Liver (tissue), 8 donors: ENCODE measurements at regions not wholly inside any gene's neighbourhood (a gene's known extent, or its start where the extent isn't known, plus 50 kb on each side); places are given as distances from the start of the nearest gene placed in this dataset.

Source experiments
- DNase-seq: peaks from one replicate; pipeline ENCODE4 v3.0.0-alpha.2; 2017; ENCODE audit warnings: low spot score
- H3K27ac ChIP-seq, 2 donors: one replicate each; pipeline ENCODE4 v1.7.0; 2013; ENCODE audit warnings: inconsistent platforms in 2 of 2, low read length in 2 of 2, control low read depth in 1 of 2, low read depth in 1 of 2, mild to moderate bottlenecking in 1 of 2
- H3K27me3 ChIP-seq, 4 donors: one replicate each; pipeline versions ENCODE4 v1.6.1 to v1.7.0; 2013; ENCODE audit warnings: low read length in 3 of 4, inconsistent platforms in 1 of 4, mild to moderate bottlenecking in 1 of 4, moderate library complexity in 1 of 4; ENCODE audit not compliant: control insufficient read depth in 4 of 4, insufficient read depth in 4 of 4
- H3K36me3 ChIP-seq, 4 donors: one replicate each; pipeline versions ENCODE4 v1.6.1 to v1.7.0; 2013; ENCODE audit warnings: low read length in 3 of 4, mild to moderate bottlenecking in 3 of 4, low read depth in 1 of 4, moderate library complexity in 1 of 4; ENCODE audit not compliant: control insufficient read depth in 4 of 4, insufficient read depth in 3 of 4
- H3K4me1 ChIP-seq, 4 donors: one replicate each; pipeline versions ENCODE4 v1.6.1 to v1.7.0; 2013; ENCODE audit warnings: low read length in 3 of 4, mild to moderate bottlenecking in 3 of 4, moderate library complexity in 1 of 4; ENCODE audit not compliant: control insufficient read depth in 4 of 4, insufficient read depth in 4 of 4
- H3K4me3 ChIP-seq, 3 donors: one replicate each; pipeline versions ENCODE4 v1.6.1 to v1.7.0; 2013; ENCODE audit warnings: low read length in 3 of 3, control low read depth in 1 of 3, low read depth in 1 of 3, mild to moderate bottlenecking in 1 of 3
- H3K9ac ChIP-seq, 2 donors: one replicate each; pipeline ENCODE4 v1.7.0; 2013; ENCODE audit warnings: low read length in 2 of 2, mild to moderate bottlenecking in 2 of 2, moderate library complexity in 2 of 2, control low read depth in 1 of 2, low read depth in 1 of 2
- H3K9me3 ChIP-seq, 4 donors: one replicate each; pipeline versions ENCODE4 v1.6.1 to v1.7.0; 2013; ENCODE audit warnings: low read length in 3 of 4; ENCODE audit not compliant: control insufficient read depth in 4 of 4
- EGR1 ChIP-seq, 2 donors: IDR thresholded peaks; 2 replicates each; pipeline ENCODE4 v1.6.1; 2016 to 2018; ENCODE audit warnings: antibody characterized with exemption in 2 of 2, low read depth in 2 of 2
- FOXA1 ChIP-seq: IDR thresholded peaks from 2 replicates; pipeline ENCODE4 v1.6.1; 2016; ENCODE audit warnings: antibody characterized with exemption
- FOXA2 ChIP-seq: IDR thresholded peaks from 2 replicates; pipeline ENCODE4 v1.6.1; 2016; ENCODE audit warnings: antibody characterized with exemption
- GABPA ChIP-seq, 2 donors: IDR thresholded peaks in 1 of 2; conservative IDR thresholded peaks in 1 of 2; 2 replicates each; pipeline ENCODE4 v1.6.1; 2016; ENCODE audit warnings: antibody characterized with exemption in 2 of 2, mild to moderate bottlenecking in 1 of 2, moderate library complexity in 1 of 2
- HNF4G ChIP-seq: IDR thresholded peaks from 2 replicates; pipeline ENCODE4 v1.6.1; 2016; ENCODE audit warnings: antibody characterized with exemption
- NR2F2 ChIP-seq: IDR thresholded peaks from 2 replicates; pipeline ENCODE4 v1.6.1; 2016; ENCODE audit warnings: antibody characterized with exemption
- RAD21 ChIP-seq, 2 donors: IDR thresholded peaks; 2 replicates each; pipeline ENCODE4 v1.6.1; 2016; ENCODE audit warnings: antibody characterized with exemption in 2 of 2, mild to moderate bottlenecking in 2 of 2
- RXRA ChIP-seq, 2 donors: IDR thresholded peaks; 2 replicates each; pipeline ENCODE4 v1.6.1; 2017 to 2018; ENCODE audit warnings: antibody characterized with exemption in 2 of 2, mild to moderate bottlenecking in 1 of 2
- SP1 ChIP-seq: IDR thresholded peaks from 2 replicates; pipeline ENCODE4 v1.6.1; 2018; ENCODE audit warnings: antibody characterized with exemption, mild to moderate bottlenecking
- TAF1 ChIP-seq: conservative IDR thresholded peaks from 2 replicates; pipeline ENCODE4 v1.6.1; 2016; ENCODE audit warnings: antibody characterized with exemption, mild to moderate bottlenecking
- YY1 ChIP-seq: IDR thresholded peaks from 2 replicates; pipeline ENCODE4 v1.6.1; 2016; ENCODE audit warnings: antibody characterized with exemption, mild to moderate bottlenecking
- WGBS: extraction: QIAGEN DNeasy Blood & Tissue Kit; methylation state at CpG from one replicate; pipeline ENCODE4 v1.1.7; 2013; 5-methylcytosine and 5-hydroxymethylcytosine counted together
- TF ChIP-seq, protein P1 (sequence below): IDR thresholded peaks from 2 replicates; pipeline ENCODE4 v1.6.1; 2016; ENCODE audit warnings: antibody characterized with exemption, mild to moderate bottlenecking
- TF ChIP-seq, protein P2 (sequence below): fragments of 150-350 bp; IDR thresholded peaks from 2 replicates; pipeline ENCODE4 v1.5.1; 2017; ENCODE audit warnings: improper control_type of control experiment, low read depth, low read length; ENCODE audit not compliant: missing input control
- TF ChIP-seq, protein P3 (sequence below): IDR thresholded peaks from 2 replicates; pipeline ENCODE4 v1.6.1; 2016; ENCODE audit warnings: antibody characterized with exemption
- TF ChIP-seq, protein P4 (sequence below): IDR thresholded peaks from 2 replicates; pipeline ENCODE4 v1.6.1; 2016; ENCODE audit warnings: antibody characterized with exemption
- TF ChIP-seq, protein P5 (sequence below): IDR thresholded peaks from 2 replicates; pipeline ENCODE4 v1.6.1; 2016; ENCODE audit warnings: antibody characterized with exemption
- donor health status: healthy.
- donor health status: healthy.
- donor health status: healthy.
- donor health status: healthy.
- donor health status: healthy.

DNA sequence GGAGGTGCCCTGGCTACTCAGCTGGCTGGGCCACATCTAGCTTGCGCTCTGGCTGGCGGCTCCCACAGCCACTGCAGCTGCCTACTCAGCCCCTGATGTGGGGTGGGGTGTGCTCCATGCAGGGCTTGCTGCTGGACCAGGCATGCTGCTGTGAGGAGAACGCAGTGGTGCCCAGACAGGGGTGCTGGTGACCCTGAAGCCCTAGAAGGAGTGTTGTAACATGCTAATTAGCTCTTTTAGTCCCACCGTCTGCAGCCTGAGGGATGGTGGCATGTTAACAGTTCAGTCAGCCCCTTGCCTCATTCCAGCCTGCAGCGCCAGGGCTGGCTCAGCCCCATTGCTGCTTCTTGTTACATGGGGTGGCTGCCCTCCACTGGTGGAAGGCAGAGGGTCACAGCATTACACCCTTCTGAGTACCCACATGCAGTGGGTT lies 642.3 kb downstream of the DMRTA1 start:
- Histone ChIP-seq H3K4me1 (no peaks in the 10 kb centered on the region), H3K4me3 (no peak overlapping the region), H3K27ac (no peak overlapping the region), H3K9ac (no peak overlapping the region), H3K36me3 (no peaks in the 10 kb centered on the region), H3K9me3 (no peaks in the 10 kb centered on the region), H3K27me3 (no peaks in the 10 kb centered on the region)
- no peak for TF ChIP-seq NR2F2
- TF ChIP-seq, protein P1, sequence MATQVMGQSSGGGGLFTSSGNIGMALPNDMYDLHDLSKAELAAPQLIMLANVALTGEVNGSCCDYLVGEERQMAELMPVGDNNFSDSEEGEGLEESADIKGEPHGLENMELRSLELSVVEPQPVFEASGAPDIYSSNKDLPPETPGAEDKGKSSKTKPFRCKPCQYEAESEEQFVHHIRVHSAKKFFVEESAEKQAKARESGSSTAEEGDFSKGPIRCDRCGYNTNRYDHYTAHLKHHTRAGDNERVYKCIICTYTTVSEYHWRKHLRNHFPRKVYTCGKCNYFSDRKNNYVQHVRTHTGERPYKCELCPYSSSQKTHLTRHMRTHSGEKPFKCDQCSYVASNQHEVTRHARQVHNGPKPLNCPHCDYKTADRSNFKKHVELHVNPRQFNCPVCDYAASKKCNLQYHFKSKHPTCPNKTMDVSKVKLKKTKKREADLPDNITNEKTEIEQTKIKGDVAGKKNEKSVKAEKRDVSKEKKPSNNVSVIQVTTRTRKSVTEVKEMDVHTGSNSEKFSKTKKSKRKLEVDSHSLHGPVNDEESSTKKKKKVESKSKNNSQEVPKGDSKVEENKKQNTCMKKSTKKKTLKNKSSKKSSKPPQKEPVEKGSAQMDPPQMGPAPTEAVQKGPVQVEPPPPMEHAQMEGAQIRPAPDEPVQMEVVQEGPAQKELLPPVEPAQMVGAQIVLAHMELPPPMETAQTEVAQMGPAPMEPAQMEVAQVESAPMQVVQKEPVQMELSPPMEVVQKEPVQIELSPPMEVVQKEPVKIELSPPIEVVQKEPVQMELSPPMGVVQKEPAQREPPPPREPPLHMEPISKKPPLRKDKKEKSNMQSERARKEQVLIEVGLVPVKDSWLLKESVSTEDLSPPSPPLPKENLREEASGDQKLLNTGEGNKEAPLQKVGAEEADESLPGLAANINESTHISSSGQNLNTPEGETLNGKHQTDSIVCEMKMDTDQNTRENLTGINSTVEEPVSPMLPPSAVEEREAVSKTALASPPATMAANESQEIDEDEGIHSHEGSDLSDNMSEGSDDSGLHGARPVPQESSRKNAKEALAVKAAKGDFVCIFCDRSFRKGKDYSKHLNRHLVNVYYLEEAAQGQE, result no peak
- TF ChIP-seq RAD21 (IDR thresholded peaks at IDR 0.05), result no peak
- no peak for TF ChIP-seq FOXA2
- no peak for TF ChIP-seq HNF4G
- TF ChIP-seq, protein P2, sequence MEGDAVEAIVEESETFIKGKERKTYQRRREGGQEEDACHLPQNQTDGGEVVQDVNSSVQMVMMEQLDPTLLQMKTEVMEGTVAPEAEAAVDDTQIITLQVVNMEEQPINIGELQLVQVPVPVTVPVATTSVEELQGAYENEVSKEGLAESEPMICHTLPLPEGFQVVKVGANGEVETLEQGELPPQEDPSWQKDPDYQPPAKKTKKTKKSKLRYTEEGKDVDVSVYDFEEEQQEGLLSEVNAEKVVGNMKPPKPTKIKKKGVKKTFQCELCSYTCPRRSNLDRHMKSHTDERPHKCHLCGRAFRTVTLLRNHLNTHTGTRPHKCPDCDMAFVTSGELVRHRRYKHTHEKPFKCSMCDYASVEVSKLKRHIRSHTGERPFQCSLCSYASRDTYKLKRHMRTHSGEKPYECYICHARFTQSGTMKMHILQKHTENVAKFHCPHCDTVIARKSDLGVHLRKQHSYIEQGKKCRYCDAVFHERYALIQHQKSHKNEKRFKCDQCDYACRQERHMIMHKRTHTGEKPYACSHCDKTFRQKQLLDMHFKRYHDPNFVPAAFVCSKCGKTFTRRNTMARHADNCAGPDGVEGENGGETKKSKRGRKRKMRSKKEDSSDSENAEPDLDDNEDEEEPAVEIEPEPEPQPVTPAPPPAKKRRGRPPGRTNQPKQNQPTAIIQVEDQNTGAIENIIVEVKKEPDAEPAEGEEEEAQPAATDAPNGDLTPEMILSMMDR, result no peak
- TF ChIP-seq, protein P3, sequence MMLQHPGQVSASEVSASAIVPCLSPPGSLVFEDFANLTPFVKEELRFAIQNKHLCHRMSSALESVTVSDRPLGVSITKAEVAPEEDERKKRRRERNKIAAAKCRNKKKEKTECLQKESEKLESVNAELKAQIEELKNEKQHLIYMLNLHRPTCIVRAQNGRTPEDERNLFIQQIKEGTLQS, result no peak
- TF ChIP-seq TAF1, result no peak
- no peak for TF ChIP-seq RXRA (IDR thresholded peaks at IDR 0.05)
- no peak for TF ChIP-seq SP1
- TF ChIP-seq, protein P4, sequence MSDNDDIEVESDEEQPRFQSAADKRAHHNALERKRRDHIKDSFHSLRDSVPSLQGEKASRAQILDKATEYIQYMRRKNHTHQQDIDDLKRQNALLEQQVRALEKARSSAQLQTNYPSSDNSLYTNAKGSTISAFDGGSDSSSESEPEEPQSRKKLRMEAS, result no peak
- TF ChIP-seq YY1, result no peak
- TF ChIP-seq, protein P5, sequence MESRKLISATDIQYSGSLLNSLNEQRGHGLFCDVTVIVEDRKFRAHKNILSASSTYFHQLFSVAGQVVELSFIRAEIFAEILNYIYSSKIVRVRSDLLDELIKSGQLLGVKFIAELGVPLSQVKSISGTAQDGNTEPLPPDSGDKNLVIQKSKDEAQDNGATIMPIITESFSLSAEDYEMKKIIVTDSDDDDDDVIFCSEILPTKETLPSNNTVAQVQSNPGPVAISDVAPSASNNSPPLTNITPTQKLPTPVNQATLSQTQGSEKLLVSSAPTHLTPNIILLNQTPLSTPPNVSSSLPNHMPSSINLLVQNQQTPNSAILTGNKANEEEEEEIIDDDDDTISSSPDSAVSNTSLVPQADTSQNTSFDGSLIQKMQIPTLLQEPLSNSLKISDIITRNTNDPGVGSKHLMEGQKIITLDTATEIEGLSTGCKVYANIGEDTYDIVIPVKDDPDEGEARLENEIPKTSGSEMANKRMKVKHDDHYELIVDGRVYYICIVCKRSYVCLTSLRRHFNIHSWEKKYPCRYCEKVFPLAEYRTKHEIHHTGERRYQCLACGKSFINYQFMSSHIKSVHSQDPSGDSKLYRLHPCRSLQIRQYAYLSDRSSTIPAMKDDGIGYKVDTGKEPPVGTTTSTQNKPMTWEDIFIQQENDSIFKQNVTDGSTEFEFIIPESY, result no peak
- WGBS, result 89% methylated on average over 5 of the region's 5 CpGs
- DNase-seq, result no peak

DNA sequence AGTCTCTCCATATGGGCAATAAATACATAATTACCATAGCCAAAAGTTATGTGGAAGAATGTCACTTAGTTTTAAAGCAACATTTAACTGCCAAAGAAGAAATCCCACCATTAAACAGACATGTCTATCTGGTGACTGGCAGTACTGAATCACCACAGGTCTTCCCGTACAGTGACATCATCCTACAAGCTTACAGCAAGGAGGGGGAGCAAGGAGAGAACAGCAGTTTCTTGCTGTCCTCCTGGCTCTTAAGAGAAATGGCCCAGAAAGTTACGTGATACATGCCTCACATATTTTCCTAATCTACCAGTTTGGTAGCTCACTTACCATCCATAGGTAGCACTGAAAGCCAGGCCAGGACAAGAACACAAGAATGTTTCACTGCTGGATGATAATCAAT lies 671.0 kb downstream of the DMRTA1 start:
- Histone ChIP-seq H3K27me3 (no peaks in the 10 kb centered on the region), H3K4me1 (no peaks in the 10 kb centered on the region), H3K4me3 (no peak overlapping the region), H3K9ac (no peak overlapping the region), H3K27ac (no peak overlapping the region), H3K36me3 (no peaks in the 10 kb centered on the region), H3K9me3 (no peaks in the 10 kb centered on the region)
- WGBS, result 85% methylated on average over 2 of the region's 2 CpGs
- no peak for DNase-seq
- TF ChIP-seq FOXA2 (no peak), HNF4G (no peak), EGR1 (IDR thresholded peaks at IDR 0.05; ENCODE audit: low read depth in 2 of 2) (no peak), NR2F2 (no peak), FOXA1 (no peak), GABPA (IDR thresholded peaks at IDR 0.05 in 1 of 2, conservative IDR thresholded peaks at IDR 0.05 in 1 of 2) (no peak)
- TF ChIP-seq, protein P1, result no peak
- TF ChIP-seq, protein P2, result no peak
- TF ChIP-seq, protein P5, result no peak
